Liver (tissue), 8 donors: ENCODE measurements at regions not wholly inside any gene's neighbourhood (a gene's known extent, or its start where the extent isn't known, plus 50 kb on each side); places are given as distances from the start of the nearest gene placed in this dataset.
A peak's percentile ranks its signal among the peaks of the same experiment; 100 is the strongest.

Experiments used
- DNase-seq: peaks from one replicate; pipeline ENCODE4 v3.0.0-alpha.2; 2017; ENCODE audit warnings: low spot score
- H3K27ac ChIP-seq, 2 donors: one replicate each; pipeline ENCODE4 v1.7.0; 2013; ENCODE audit warnings: inconsistent platforms in 2 of 2, low read length in 2 of 2, control low read depth in 1 of 2, low read depth in 1 of 2, mild to moderate bottlenecking in 1 of 2
- H3K27me3 ChIP-seq, 4 donors: one replicate each; pipeline versions ENCODE4 v1.6.1 to v1.7.0; 2013; ENCODE audit warnings: low read length in 3 of 4, inconsistent platforms in 1 of 4, mild to moderate bottlenecking in 1 of 4, moderate library complexity in 1 of 4; ENCODE audit not compliant: control insufficient read depth in 4 of 4, insufficient read depth in 4 of 4
- H3K36me3 ChIP-seq, 4 donors: one replicate each; pipeline versions ENCODE4 v1.6.1 to v1.7.0; 2013; ENCODE audit warnings: low read length in 3 of 4, mild to moderate bottlenecking in 3 of 4, low read depth in 1 of 4, moderate library complexity in 1 of 4; ENCODE audit not compliant: control insufficient read depth in 4 of 4, insufficient read depth in 3 of 4
- H3K4me1 ChIP-seq, 4 donors: one replicate each; pipeline versions ENCODE4 v1.6.1 to v1.7.0; 2013; ENCODE audit warnings: low read length in 3 of 4, mild to moderate bottlenecking in 3 of 4, moderate library complexity in 1 of 4; ENCODE audit not compliant: control insufficient read depth in 4 of 4, insufficient read depth in 4 of 4
- H3K4me3 ChIP-seq, 3 donors: one replicate each; pipeline versions ENCODE4 v1.6.1 to v1.7.0; 2013; ENCODE audit warnings: low read length in 3 of 3, control low read depth in 1 of 3, low read depth in 1 of 3, mild to moderate bottlenecking in 1 of 3
- H3K9ac ChIP-seq, 2 donors: one replicate each; pipeline ENCODE4 v1.7.0; 2013; ENCODE audit warnings: low read length in 2 of 2, mild to moderate bottlenecking in 2 of 2, moderate library complexity in 2 of 2, control low read depth in 1 of 2, low read depth in 1 of 2
- H3K9me3 ChIP-seq, 4 donors: one replicate each; pipeline versions ENCODE4 v1.6.1 to v1.7.0; 2013; ENCODE audit warnings: low read length in 3 of 4; ENCODE audit not compliant: control insufficient read depth in 4 of 4
- CTCF ChIP-seq: fragments of 150-350 bp; IDR thresholded peaks from 2 replicates; pipeline ENCODE4 v1.5.1; 2017; ENCODE audit warnings: improper control_type of control experiment, low read depth, low read length; ENCODE audit not compliant: missing input control
- FOXA1 ChIP-seq: IDR thresholded peaks from 2 replicates; pipeline ENCODE4 v1.6.1; 2016; ENCODE audit warnings: antibody characterized with exemption
- GABPA ChIP-seq, 2 donors: IDR thresholded peaks in 1 of 2; conservative IDR thresholded peaks in 1 of 2; 2 replicates each; pipeline ENCODE4 v1.6.1; 2016; ENCODE audit warnings: antibody characterized with exemption in 2 of 2, mild to moderate bottlenecking in 1 of 2, moderate library complexity in 1 of 2
- JUND ChIP-seq, 2 donors: IDR thresholded peaks; 2 replicates each; pipeline ENCODE4 v1.6.1; 2016; ENCODE audit warnings: antibody characterized with exemption in 2 of 2
- NR2F2 ChIP-seq: IDR thresholded peaks from 2 replicates; pipeline ENCODE4 v1.6.1; 2016; ENCODE audit warnings: antibody characterized with exemption
- REST ChIP-seq: IDR thresholded peaks from 2 replicates; pipeline ENCODE4 v1.6.1; 2016; ENCODE audit warnings: antibody characterized with exemption, mild to moderate bottlenecking
- RXRA ChIP-seq, 2 donors: IDR thresholded peaks; 2 replicates each; pipeline ENCODE4 v1.6.1; 2017 to 2018; ENCODE audit warnings: antibody characterized with exemption in 2 of 2, mild to moderate bottlenecking in 1 of 2
- TAF1 ChIP-seq: conservative IDR thresholded peaks from 2 replicates; pipeline ENCODE4 v1.6.1; 2016; ENCODE audit warnings: antibody characterized with exemption, mild to moderate bottlenecking
- ZBTB33 ChIP-seq: IDR thresholded peaks from 2 replicates; pipeline ENCODE4 v1.6.1; 2016; ENCODE audit warnings: antibody characterized with exemption
- WGBS: extraction: QIAGEN DNeasy Blood & Tissue Kit; methylation state at CpG from one replicate; pipeline ENCODE4 v1.1.7; 2013; 5-methylcytosine and 5-hydroxymethylcytosine counted together
- TF ChIP-seq, protein P1 (sequence below): IDR thresholded peaks from 2 replicates; pipeline ENCODE4 v1.6.1; 2016; ENCODE audit warnings: antibody characterized with exemption
- TF ChIP-seq, protein P2 (sequence below): IDR thresholded peaks from 2 replicates; pipeline ENCODE4 v1.6.1; 2016; ENCODE audit warnings: antibody characterized with exemption
- donor health status: healthy.
- donor health status: healthy.
- donor health status: healthy.
- donor health status: healthy.
- donor health status: healthy.

- Histone ChIP-seq H3K4me1 (no peaks in the 10 kb centered on the region), H3K9ac (no peak overlapping the region), H3K4me3 (no peak overlapping the region), H3K27me3 (peaks cover 0 to 4% (median 1%) of the 10 kb centered on the region in 4 donors), H3K27ac (no peak overlapping the region), H3K9me3 (peaks cover 0 to 6% (median 0%) of the 10 kb centered on the region in 4 donors), H3K36me3 (no peaks in the 10 kb centered on the region)
- TF ChIP-seq JUND (IDR thresholded peaks at IDR 0.05) (no peak), NR2F2 (no peak), GABPA (IDR thresholded peaks at IDR 0.05 in 1 of 2, conservative IDR thresholded peaks at IDR 0.05 in 1 of 2) (no peak), CTCF (no peak), TAF1 (no peak), REST (no peak)
- TF ChIP-seq, protein P1, sequence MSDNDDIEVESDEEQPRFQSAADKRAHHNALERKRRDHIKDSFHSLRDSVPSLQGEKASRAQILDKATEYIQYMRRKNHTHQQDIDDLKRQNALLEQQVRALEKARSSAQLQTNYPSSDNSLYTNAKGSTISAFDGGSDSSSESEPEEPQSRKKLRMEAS: no peak
- TF ChIP-seq, protein P2, sequence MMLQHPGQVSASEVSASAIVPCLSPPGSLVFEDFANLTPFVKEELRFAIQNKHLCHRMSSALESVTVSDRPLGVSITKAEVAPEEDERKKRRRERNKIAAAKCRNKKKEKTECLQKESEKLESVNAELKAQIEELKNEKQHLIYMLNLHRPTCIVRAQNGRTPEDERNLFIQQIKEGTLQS: no peak
- no peak for DNase-seq
- 82% methylated on average over 6 of the region's 6 CpGs for WGBS
These were observed 774.5 kb upstream of the COBL start for GRCh38 chr7:52091101-52091500.

DNA sequence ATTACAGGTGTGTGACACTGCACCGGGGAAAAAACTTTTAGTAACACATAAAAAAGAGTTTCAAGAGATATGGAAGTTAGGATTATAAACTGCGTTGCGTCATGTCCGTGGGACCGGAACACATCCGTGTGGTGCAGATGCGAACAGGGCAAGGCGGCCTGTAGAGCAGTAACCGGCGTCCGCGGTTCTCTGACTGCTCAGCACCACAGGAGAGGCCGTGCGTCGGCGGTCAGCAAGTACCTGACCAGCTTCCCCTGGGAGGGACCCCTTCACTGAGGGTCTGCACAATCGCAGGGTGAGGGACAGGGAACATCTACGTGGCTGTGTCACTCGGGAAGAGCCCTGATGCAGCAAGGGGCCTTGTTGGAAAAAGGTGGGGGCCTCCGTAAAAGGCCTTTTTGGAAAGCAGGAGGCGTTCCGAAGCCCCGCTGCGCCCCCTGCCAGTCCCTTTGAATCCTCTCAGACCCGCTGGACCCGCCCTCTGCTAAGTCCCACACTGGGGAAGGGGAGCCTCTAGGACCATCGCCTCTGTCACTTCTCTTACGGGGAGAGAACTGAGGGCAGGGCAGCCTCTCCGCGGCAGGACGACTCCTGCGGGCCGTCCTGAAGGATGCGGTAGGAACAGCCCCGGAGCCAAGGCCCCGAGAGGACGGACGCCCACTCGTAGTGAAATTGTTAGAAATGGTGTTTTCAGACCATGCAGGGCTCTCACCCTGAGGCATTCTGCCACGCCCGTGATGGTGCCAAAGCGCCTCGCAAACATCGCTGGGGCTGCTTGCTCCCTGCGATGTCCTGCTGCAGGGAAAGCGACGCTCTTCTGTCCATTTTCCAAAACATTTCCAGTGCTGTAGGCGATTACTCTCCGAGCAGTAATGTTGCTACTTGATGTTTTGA, 771.6 kb upstream of the COBL start:
- TF ChIP-seq RXRA (IDR thresholded peaks at IDR 0.05) (no peak), CTCF (no peak), FOXA1 (no peak), ZBTB33 (no peak), JUND (IDR thresholded peaks at IDR 0.05) (no peak)
- TF ChIP-seq, protein P1: no peak
- Histone ChIP-seq H3K9me3 (peaks cover 0 to 6% (median 0%) of the 10 kb centered on the region in 4 donors), H3K9ac (no peak overlapping the region), H3K27me3 (peaks cover 0 to 4% (median 1%) of the 10 kb centered on the region in 4 donors), H3K4me3 (peak overlapping the region in 1 of 3 donors; percentile 6), H3K36me3 (no peaks in the 10 kb centered on the region), H3K27ac (no peak overlapping the region), H3K4me1 (no peaks in the 10 kb centered on the region)
- no peak for DNase-seq
- 23% methylated on average over 49 of the region's 49 CpGs for whole genome bisulfite sequencing
